ENCODE measurements at regions not wholly inside any gene's neighbourhood (a gene's known extent, or its start where the extent isn't known, plus 50 kb on each side); places are given as distances from the start of the nearest gene placed in this dataset.

- Mint-ChIP-seq H3K27ac (no peak overlapping the region), H3K36me3 (ENCODE audit: low read depth) (no peaks in the 10 kb centered on the region), H3K27me3 (ENCODE audit: insufficient read depth, low read depth, poor library complexity) (peaks cover 7% of the 10 kb centered on the region), H3K4me3 (no peak overlapping the region), H3K9me3 (no peaks in the 10 kb centered on the region), H3K4me1 (peaks cover 20% of the 10 kb centered on the region)
- ATAC-seq: peak; percentile 61
- TF ChIP-seq CTCF (conservative IDR thresholded peaks at IDR 0.05; ENCODE audit: low read depth in 2 of 2): no peak
- no peak for TF ChIP-seq STAT1 (IDR thresholded peaks at IDR 0.05; ENCODE audit: unreplicated experiment)
- no peak for TF ChIP-seq CREB1 (CRISPR knock-in tag; IDR thresholded peaks at IDR 0.05; ENCODE audit: low read depth)
- no peak for TF ChIP-seq NANOG (IDR thresholded peaks at IDR 0.05; ENCODE audit: borderline replicate concordance)
- no peak for TF ChIP-seq REST (IDR thresholded peaks at IDR 0.05; ENCODE audit: unreplicated experiment)
- no peak for TF ChIP-seq ZNF462 (CRISPR knock-in tag; IDR thresholded peaks at IDR 0.05)
- H3K27me3 ChIP-seq (ENCODE audit: insufficient read depth): no peaks in the 10 kb centered on the region
- no peaks in the 10 kb centered on the region for H3K79me2 ChIP-seq (replicated peaks; ENCODE audit: insufficient read depth)
- H3K36me3 ChIP-seq (ENCODE audit: insufficient read depth): no peaks in the 10 kb centered on the region
- 0 out of 2 replicates have a peak, but pooled peaks cover 5% of the 10 kb centered on the region for H3K9me2 ChIP-seq (ENCODE audit: insufficient read depth)
- H3K4me2 ChIP-seq: no peak overlapping the region
- no peak overlapping the region for H2AFZ ChIP-seq
- no peaks in the 10 kb centered on the region for H3F3A ChIP-seq (replicated peaks; ENCODE audit: low read depth)
- peaks cover 10% of the 10 kb centered on the region for H3K4me1 ChIP-seq (ENCODE audit: insufficient read depth)
- no peak overlapping the region for H3K27ac ChIP-seq (ENCODE audit: low read depth)
- H4K20me1 ChIP-seq (replicated peaks; ENCODE audit: insufficient read depth): no peaks in the 10 kb centered on the region
- H3K4me3 ChIP-seq: no peak overlapping the region
- DNase-seq (ENCODE audit: low spot score): peak; percentile 13
Measured at GRCh38 chr3:159632128-159632527, 356.5 kb upstream of the IL12A start.
